Activated B cell treated with CpG ODN at 0.5 μM for 24 hours (primary cell): ENCODE measurements at regions not wholly inside any gene's neighbourhood (a gene's known extent, or its start where the extent isn't known, plus 50 kb on each side); places are given as distances from the start of the nearest gene placed in this dataset.

Experiments
- ATAC-seq: fragments of 200-7000 bp; cut with Tn5 transposase; one replicate; pipeline ENCODE4 v1.10.0; 2021; ENCODE audit warnings: low read depth, mild to moderate bottlenecking, moderate library complexity
- CTCF ChIA-PET: fragments of 350-600 bp; sonication (Branson Sonifier 250); formaldehyde crosslinking; loops from one replicate; lab custom pipeline; 2021; ENCODE audit warnings: antibody characterized with exemption; lab: Charles Lee
- POLR2A ChIA-PET: fragments of 350-600 bp; sonication (Branson Sonifier 250); formaldehyde crosslinking; loops from one replicate; lab custom pipeline; 2021; ENCODE audit warnings: antibody characterized with exemption; lab: Charles Lee
- DNase-seq: peaks from one replicate; pipeline ENCODE4 v3.0.0; 2022
- H3K27ac Mint-ChIP-seq: one replicate; pipeline ENCODE4 v1.8.0; 2020; ENCODE audit warnings: mixed read lengths
- H3K27me3 Mint-ChIP-seq: one replicate; pipeline ENCODE4 v1.8.0; 2021; ENCODE audit warnings: mixed read lengths
- H3K36me3 Mint-ChIP-seq: one replicate; pipeline ENCODE4 v1.8.0; 2021; ENCODE audit warnings: low read depth, mixed read lengths
- H3K4me1 Mint-ChIP-seq: one replicate; pipeline ENCODE4 v1.8.0; 2021; ENCODE audit warnings: mixed read lengths
- H3K4me3 Mint-ChIP-seq: one replicate; pipeline ENCODE4 v1.8.0; 2020; ENCODE audit warnings: mild to moderate bottlenecking, mixed read lengths
- H3K9me3 Mint-ChIP-seq: one replicate; pipeline ENCODE4 v1.8.0; 2020; ENCODE audit warnings: mixed read lengths
- intact Hi-C: fragments of 100-400 bp; cut with micrococcal nuclease; formaldehyde crosslinking; loops from one replicate; pipeline ENCODE4 v1.15.1; 2024
- TF ChIP-seq, protein P1 (sequence below): fragments of 200-600 bp; IDR thresholded peaks from one replicate; pipeline ENCODE4 v1.8.0; 2022; ENCODE audit warnings: antibody characterized with exemption, mild to moderate bottlenecking

DNA sequence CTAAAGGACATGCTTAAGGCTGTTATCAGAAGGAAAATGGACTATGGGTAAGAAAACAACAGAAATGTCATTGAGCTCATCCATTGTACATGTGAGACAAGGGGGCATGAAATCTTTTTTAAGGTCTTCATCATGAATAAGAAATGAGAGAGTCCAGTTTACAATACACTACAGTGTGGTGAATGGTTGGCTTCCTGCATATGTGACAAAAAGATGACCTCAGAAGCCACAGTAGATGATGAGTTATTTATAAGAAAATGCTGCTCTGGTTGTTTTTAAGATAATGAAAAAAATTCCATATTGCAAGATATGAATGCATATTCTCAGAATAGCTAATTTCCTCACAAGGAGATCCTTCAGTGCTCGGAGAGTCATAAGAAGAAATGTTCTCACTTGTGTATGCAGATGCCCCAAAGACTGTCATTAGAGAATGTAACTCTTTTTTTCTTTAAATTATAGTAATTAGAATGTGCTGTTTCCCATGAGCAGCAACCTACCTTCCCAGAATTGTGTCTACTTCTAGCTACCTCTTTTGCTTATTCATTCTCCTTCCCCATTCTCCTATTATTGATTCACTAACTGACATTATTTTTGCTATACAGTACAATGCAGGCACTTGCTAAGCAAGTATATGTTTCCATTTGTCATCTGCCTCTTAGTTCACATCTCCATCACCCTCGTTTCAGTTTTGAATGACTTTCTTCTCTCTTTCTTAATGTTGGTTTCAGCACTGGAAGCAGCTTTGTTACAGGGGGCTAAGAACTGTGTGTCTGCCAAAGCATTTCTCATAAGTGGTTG lies 152.0 kb upstream of the PEX5L start:
- no peaks in the 10 kb centered on the region for H3K4me1 Mint-ChIP-seq
- H3K27me3 Mint-ChIP-seq, result no peaks in the 10 kb centered on the region
- H3K36me3 Mint-ChIP-seq, result no peaks in the 10 kb centered on the region
- DNase-seq (no peak), ATAC-seq (no peak)
- no peak overlapping the region for H3K4me3 Mint-ChIP-seq
- TF ChIP-seq, protein P1, sequence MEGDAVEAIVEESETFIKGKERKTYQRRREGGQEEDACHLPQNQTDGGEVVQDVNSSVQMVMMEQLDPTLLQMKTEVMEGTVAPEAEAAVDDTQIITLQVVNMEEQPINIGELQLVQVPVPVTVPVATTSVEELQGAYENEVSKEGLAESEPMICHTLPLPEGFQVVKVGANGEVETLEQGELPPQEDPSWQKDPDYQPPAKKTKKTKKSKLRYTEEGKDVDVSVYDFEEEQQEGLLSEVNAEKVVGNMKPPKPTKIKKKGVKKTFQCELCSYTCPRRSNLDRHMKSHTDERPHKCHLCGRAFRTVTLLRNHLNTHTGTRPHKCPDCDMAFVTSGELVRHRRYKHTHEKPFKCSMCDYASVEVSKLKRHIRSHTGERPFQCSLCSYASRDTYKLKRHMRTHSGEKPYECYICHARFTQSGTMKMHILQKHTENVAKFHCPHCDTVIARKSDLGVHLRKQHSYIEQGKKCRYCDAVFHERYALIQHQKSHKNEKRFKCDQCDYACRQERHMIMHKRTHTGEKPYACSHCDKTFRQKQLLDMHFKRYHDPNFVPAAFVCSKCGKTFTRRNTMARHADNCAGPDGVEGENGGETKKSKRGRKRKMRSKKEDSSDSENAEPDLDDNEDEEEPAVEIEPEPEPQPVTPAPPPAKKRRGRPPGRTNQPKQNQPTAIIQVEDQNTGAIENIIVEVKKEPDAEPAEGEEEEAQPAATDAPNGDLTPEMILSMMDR, result no peak
- no peaks in the 10 kb centered on the region for H3K9me3 Mint-ChIP-seq
- ChIA-PET CTCF (no interaction called here), POLR2A (no interaction called here)
- no peak overlapping the region for H3K27ac Mint-ChIP-seq
- intact Hi-C loops, result no loop called here

DNA sequence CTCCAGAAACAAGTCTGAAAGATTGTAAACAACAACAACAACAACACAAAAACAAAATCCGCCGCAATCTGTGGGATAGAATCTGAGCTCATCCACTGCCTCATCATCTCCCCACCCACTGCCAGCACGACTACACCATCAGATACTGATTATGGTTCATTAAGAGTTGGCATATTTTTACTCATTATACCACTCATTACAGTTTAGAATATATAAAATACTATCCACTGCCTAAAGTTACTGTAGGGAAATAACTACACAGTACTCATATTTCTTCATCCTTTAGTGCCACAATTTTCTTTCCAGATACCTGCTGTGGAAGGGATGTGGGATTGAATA lies 152.5 kb upstream of the PEX5L start:
- CTCF ChIA-PET, result no interaction called here
- intact Hi-C loops, result no loop called here
- ATAC-seq (no peak), DNase-seq (no peak)
- H3K27me3 Mint-ChIP-seq, result no peaks in the 10 kb centered on the region
- POLR2A ChIA-PET, result no interaction called here
- H3K4me3 Mint-ChIP-seq, result no peak overlapping the region
- H3K27ac Mint-ChIP-seq, result no peak overlapping the region
- TF ChIP-seq, protein P1, result no peak
- H3K9me3 Mint-ChIP-seq, result no peaks in the 10 kb centered on the region
- H3K36me3 Mint-ChIP-seq, result no peaks in the 10 kb centered on the region
- H3K4me1 Mint-ChIP-seq, result no peaks in the 10 kb centered on the region

GRCh38 chr3:180196658-180197057 lies 159.9 kb upstream of the PEX5L start:
- H3K36me3 Mint-ChIP-seq, result no peaks in the 10 kb centered on the region
- H3K4me3 Mint-ChIP-seq, result no peak overlapping the region
- POLR2A ChIA-PET, result no interaction called here
- H3K9me3 Mint-ChIP-seq, result no peaks in the 10 kb centered on the region
- no peak overlapping the region for H3K27ac Mint-ChIP-seq
- CTCF ChIA-PET, result no interaction called here
- intact Hi-C loops, result no loop called here
- TF ChIP-seq, protein P1, result no peak
- H3K4me1 Mint-ChIP-seq, result no peaks in the 10 kb centered on the region
- DNase-seq (no peak), ATAC-seq (no peak)
- H3K27me3 Mint-ChIP-seq, result peaks cover 4% of the 10 kb centered on the region

GRCh38 chr3:180199417-180199995 lies 162.8 kb upstream of the PEX5L start:
- no peak for ATAC-seq
- CTCF ChIA-PET, result no interaction called here
- Mint-ChIP-seq H3K36me3 (no peaks in the 10 kb centered on the region), H3K4me1 (no peaks in the 10 kb centered on the region), H3K27me3 (peaks cover 4% of the 10 kb centered on the region), H3K27ac (no peak overlapping the region), H3K4me3 (no peak overlapping the region), H3K9me3 (no peaks in the 10 kb centered on the region)
- intact Hi-C loops, result no loop called here
- TF ChIP-seq, protein P1, result no peak
- DNase-seq, result no peak
- POLR2A ChIA-PET, result no interaction called here

- Mint-ChIP-seq H3K4me1 (no peaks in the 10 kb centered on the region), H3K27me3 (no peaks in the 10 kb centered on the region), H3K27ac (no peak overlapping the region), H3K36me3 (no peaks in the 10 kb centered on the region), H3K9me3 (peaks cover under 1% of the 10 kb centered on the region), H3K4me3 (no peak overlapping the region)
- TF ChIP-seq, protein P1, result no peak
- CTCF ChIA-PET, result no interaction called here
- intact Hi-C loops, result no loop called here
- DNase-seq (no peak), ATAC-seq (no peak)
- POLR2A ChIA-PET, result no interaction called here
Observed at GRCh38 chr3:180215866-180216265, 179.1 kb upstream of the PEX5L start.
